Common myeloid progenitor, CD34-positive (primary cell): ENCODE measurements at regions not wholly inside any gene's neighbourhood (a gene's known extent, or its start where the extent isn't known, plus 50 kb on each side); places are given as distances from the start of the nearest gene placed in this dataset.

Experiments
- CTCF ChIA-PET: fragments of 350-600 bp; sonication (Branson Sonifier 250); formaldehyde crosslinking; loops from one replicate; lab custom pipeline; 2021; ENCODE audit warnings: antibody characterized with exemption; lab: Charles Lee
- POLR2A ChIA-PET: fragments of 350-600 bp; sonication (Branson Sonifier 250); formaldehyde crosslinking; loops from one replicate; lab custom pipeline; 2021; ENCODE audit warnings: antibody characterized with exemption; lab: Charles Lee
- DNase-seq, 3 donors: peaks; one replicate each; pipeline versions ENCODE4 v3.0.0 to v3.0.0-alpha.2; 2013
- H3K27ac ChIP-seq, 2 experiments: 1 replicate in 1 of 2; 2 replicates in 1 of 2; pipeline ENCODE4 v1.7.0; 2013; ENCODE audit warnings: inconsistent platforms in 2 of 2, low read length in 2 of 2, mild to moderate bottlenecking in 2 of 2, low read depth in 1 of 2, moderate library complexity in 1 of 2; ENCODE audit not compliant: severe bottlenecking in 2 of 2, insufficient read depth in 1 of 2, poor library complexity in 1 of 2
- H3K27me3 ChIP-seq, 5 experiments: replicated peaks in 2 of 5; 1 replicate in 3 of 5; 2 replicates in 2 of 5; pipeline versions ENCODE4 v1.6.1 to v1.7.0; 2013; ENCODE audit warnings: low read length in 4 of 5, mild to moderate bottlenecking in 2 of 5, moderate library complexity in 2 of 5, inconsistent platforms in 1 of 5; ENCODE audit not compliant: insufficient read depth in 5 of 5, control insufficient read depth in 4 of 5
- H3K36me3 ChIP-seq, 4 experiments: 1 replicate in 2 of 4; 2 replicates in 2 of 4; pipeline versions ENCODE4 v1.6.1 to v1.7.0; 2013; ENCODE audit warnings: low read length in 3 of 4, control low read depth in 1 of 4, mild to moderate bottlenecking in 1 of 4; ENCODE audit not compliant: control insufficient read depth in 4 of 4, insufficient read depth in 4 of 4
- H3K4me1 ChIP-seq, 4 experiments: 1 replicate in 3 of 4; 2 replicates in 1 of 4; pipeline versions ENCODE4 v1.6.1 to v1.7.1; 2013; ENCODE audit warnings: low read length in 3 of 4, mild to moderate bottlenecking in 3 of 4, control low read depth in 1 of 4, inconsistent platforms in 1 of 4, moderate library complexity in 1 of 4; ENCODE audit not compliant: control insufficient read depth in 4 of 4, insufficient read depth in 4 of 4; ENCODE audit errors: control extremely low read depth in 1 of 4
- H3K4me3 ChIP-seq, 7 experiments: 1 replicate in 4 of 7; 2 replicates in 3 of 7; pipeline versions ENCODE4 v1.5.1 to v1.7.0; 2013; ENCODE audit warnings: mild to moderate bottlenecking in 7 of 7, low read length in 6 of 7, moderate library complexity in 6 of 7, inconsistent platforms in 2 of 7, low read depth in 2 of 7, control low read depth in 1 of 7; ENCODE audit not compliant: insufficient read depth in 4 of 7, control insufficient read depth in 1 of 7; ENCODE audit errors: extremely low read depth in 1 of 7
- H3K9me3 ChIP-seq, 5 experiments: 1 replicate in 4 of 5; 2 replicates in 1 of 5; pipeline versions ENCODE4 v1.6.1 to v1.7.1; 2013; ENCODE audit warnings: low read length in 4 of 5, mild to moderate bottlenecking in 2 of 5, inconsistent platforms in 1 of 5, low read depth in 1 of 5, moderate library complexity in 1 of 5; ENCODE audit not compliant: control insufficient read depth in 4 of 5, insufficient read depth in 2 of 5; ENCODE audit errors: control extremely low read depth in 1 of 5
- WGBS: methylation state at CpG from one replicate; pipeline ENCODE4 v1.1.5; 2013; ENCODE audit not compliant: insufficient coverage; 5-methylcytosine and 5-hydroxymethylcytosine counted together

DNA sequence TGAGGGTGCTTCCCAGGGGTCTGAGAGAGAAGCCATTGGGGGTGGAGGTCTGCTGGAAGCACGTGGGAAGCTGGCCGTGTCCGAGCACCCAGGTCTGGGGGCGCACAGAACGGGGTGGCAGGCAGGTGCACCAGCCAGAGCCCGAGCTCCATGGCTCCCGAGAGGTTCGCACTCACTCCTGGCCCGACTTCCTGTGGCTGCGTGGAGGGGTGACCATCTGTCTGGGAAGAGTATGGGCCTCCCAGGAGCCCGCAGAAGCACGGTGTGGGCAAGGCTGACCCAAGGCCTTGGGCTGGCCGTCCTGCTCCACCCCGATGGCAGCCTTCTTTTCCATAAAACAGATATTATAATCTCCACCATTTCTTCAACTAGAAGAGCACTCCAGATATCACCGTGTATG lies 256.0 kb upstream of the B3GAT1 start:
- H3K4me1 ChIP-seq = no peaks in the 10 kb centered on the region
- no peaks in the 10 kb centered on the region for H3K9me3 ChIP-seq
- H3K27ac ChIP-seq = no peak overlapping the region
- 91% methylated on average over 13 of the region's 15 CpGs for WGBS
- CTCF ChIA-PET = no interaction called here
- no peaks in the 10 kb centered on the region for H3K36me3 ChIP-seq
- POLR2A ChIA-PET = no interaction called here
- H3K27me3 ChIP-seq = peaks cover 0 to 21% (median 3%) of the 10 kb centered on the region in 5 experiments
- no peak for DNase-seq
- no peak overlapping the region for H3K4me3 ChIP-seq

DNA sequence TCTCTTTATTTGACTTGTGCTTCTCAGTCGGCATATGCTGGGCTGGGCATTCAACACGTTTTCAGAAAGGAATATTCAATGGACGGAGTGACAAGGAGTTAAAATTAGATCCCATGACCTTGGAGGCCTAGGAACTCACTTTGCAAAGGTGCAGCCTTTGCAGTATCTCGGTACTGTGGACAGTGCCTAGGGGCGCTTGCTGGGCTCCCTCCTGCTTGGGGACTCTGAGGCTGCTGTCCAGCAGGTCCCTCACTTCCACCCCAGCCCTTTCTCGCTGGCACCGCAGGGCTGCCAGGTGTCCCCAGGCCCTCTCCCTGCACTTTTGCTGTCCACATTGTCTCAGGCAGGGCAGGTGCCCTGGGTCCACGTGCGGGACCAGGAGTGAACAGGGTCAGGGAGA lies 255.5 kb upstream of the B3GAT1 start:
- WGBS = 96% methylated on average over 9 of the region's 9 CpGs
- CTCF ChIA-PET = no interaction called here
- H3K4me3 ChIP-seq = no peak overlapping the region
- no peak overlapping the region for H3K27ac ChIP-seq
- no peak for DNase-seq
- no peaks in the 10 kb centered on the region for H3K4me1 ChIP-seq
- H3K36me3 ChIP-seq = no peaks in the 10 kb centered on the region
- H3K27me3 ChIP-seq = peaks cover 0 to 21% (median 3%) of the 10 kb centered on the region in 5 experiments
- POLR2A ChIA-PET = no interaction called here
- no peaks in the 10 kb centered on the region for H3K9me3 ChIP-seq

DNA sequence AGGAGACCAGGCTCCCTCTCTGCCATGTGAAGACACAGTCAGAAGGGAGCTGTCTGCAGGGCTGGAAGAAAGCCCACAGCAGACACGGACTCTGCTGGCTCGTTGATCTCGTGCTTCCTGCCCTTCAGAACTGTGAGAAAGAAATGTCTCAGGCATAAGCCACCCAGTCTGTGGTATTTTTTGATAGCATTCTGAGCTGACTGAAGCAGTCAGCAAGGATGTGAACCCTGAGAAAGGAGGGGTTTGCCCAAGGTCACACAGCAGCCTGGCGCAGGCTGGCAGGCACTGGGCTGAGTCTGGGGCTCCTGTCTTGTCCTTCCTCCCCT lies 255.1 kb upstream of the B3GAT1 start:
- ChIA-PET POLR2A (no interaction called here), CTCF (no interaction called here)
- Histone ChIP-seq H3K27ac (no peak overlapping the region), H3K27me3 (peaks cover 0 to 20% (median 3%) of the 10 kb centered on the region in 5 experiments), H3K9me3 (no peaks in the 10 kb centered on the region), H3K36me3 (no peaks in the 10 kb centered on the region), H3K4me1 (no peaks in the 10 kb centered on the region), H3K4me3 (no peak overlapping the region)
- DNase-seq = no peak
- WGBS = 89% methylated on average over 4 of the region's 4 CpGs

DNA sequence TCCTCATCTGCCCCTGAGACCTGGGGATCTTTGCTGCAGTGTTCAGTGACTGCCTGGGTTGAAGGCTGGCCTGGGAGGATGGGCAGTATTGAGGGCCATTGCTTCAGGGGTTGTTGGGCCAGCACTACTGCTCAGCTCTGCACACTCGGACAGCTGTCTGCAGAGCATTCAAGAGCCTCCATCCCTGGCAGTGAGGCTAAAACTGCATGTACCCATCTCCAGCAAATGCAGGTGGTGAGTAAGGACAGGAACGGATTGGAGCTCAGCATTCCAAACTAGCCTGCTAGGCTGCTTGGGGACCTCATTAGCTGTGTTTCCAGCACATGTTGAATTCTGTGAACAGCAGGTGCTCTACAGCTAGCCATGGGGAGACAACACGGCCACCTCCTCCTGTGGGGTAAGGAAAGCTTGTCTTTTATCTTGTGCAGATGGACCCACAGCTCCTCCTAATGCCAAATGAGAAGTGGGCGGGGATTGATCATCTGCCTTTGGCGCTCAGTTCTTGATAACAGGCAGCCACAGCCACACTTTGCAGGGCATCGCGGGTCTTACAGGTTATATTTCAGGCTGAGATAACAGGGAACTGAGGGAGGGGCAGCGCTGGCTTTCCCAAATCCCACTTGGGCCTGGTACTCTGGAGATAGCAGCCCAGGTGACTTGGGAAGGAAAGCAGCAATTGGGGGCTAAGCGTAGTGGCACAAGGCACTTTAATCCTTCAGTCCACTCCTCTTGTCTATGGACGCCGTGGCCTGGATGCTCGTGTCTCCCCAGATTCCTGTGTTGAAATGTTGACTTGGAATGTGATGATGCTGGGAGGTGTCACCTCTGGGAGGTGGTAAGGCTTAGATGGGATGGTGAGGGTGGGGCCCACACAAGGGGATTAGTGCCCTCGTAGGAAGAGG lies 254.5 kb upstream of the B3GAT1 start:
- H3K27me3 ChIP-seq = peaks cover 0 to 14% (median 0%) of the 10 kb centered on the region in 5 experiments
- no peak for DNase-seq
- 89% methylated on average over 10 of the region's 13 CpGs for WGBS
- H3K36me3 ChIP-seq = no peaks in the 10 kb centered on the region
- H3K4me3 ChIP-seq = no peak overlapping the region
- no peak overlapping the region for H3K27ac ChIP-seq
- no peaks in the 10 kb centered on the region for H3K4me1 ChIP-seq
- POLR2A ChIA-PET = interaction anchor here (0.6 kb wide), 1 partner anchor 48 kb away, joined by 3 read pairs; no protein-coding TSS in a partner anchor
- CTCF ChIA-PET = no interaction called here
- H3K9me3 ChIP-seq = no peaks in the 10 kb centered on the region

DNA sequence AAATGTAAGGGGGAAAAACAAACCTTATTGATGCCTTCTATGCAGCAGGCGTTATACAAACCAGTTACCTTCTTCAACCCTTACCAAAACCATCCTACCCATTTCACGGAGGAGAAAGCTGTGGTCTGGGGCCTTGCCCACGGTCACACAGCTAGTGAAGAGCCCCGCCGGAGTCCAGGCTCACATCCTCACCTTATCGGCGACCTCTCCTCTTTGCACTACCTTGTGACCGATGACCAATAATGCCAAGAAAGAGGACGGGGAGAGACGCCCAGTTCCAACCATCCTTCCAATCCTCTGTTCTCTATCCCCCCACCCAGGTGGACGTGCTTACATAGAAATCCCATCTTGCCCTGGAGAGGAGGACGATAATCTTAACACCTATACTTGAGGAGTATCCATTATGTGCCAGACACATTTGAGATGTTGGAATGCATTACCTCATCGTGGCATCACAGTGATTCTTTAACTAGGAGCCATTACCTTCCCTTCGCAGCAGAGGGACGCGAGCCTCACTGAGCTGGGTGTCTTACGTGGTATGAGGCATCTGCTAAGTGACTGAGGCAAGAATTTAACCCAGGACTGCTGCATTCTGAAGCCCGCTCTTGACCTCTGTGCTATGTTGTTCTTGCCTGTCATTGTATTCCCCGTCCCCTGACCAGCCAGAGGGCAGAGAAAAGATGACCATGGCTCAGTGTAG lies 253.7 kb upstream of the B3GAT1 start:
- Histone ChIP-seq H3K36me3 (no peaks in the 10 kb centered on the region), H3K9me3 (no peaks in the 10 kb centered on the region), H3K4me1 (no peaks in the 10 kb centered on the region), H3K4me3 (no peak overlapping the region), H3K27me3 (peaks cover 0 to 10% (median 0%) of the 10 kb centered on the region in 5 experiments), H3K27ac (no peak overlapping the region)
- WGBS = 94% methylated on average over 13 of the region's 19 CpGs
- ChIA-PET CTCF (no interaction called here), POLR2A (no interaction called here)
- no peak for DNase-seq

DNA sequence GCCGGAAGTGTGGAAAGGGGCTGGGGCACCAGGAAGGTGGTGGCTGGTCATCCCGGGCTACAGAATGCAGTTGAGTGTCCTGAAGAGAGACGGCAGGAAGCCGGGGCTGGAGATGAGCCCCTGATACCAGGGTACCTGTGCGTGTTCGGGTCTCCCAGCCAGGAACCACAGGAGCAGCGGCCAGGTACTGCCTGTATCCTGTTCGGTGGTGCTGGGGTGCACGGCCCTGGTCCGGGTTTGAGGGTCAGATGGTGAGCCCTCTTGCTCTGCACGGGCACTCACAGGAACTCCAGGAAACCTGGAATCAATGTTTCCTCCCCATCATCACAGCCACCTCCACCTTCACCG lies 253.1 kb upstream of the B3GAT1 start:
- no peak for DNase-seq
- Histone ChIP-seq H3K4me1 (no peaks in the 10 kb centered on the region), H3K4me3 (no peak overlapping the region), H3K27ac (no peak overlapping the region), H3K27me3 (peaks cover 0 to 4% (median 0%) of the 10 kb centered on the region in 5 experiments), H3K9me3 (no peaks in the 10 kb centered on the region), H3K36me3 (no peaks in the 10 kb centered on the region)
- ChIA-PET POLR2A (no interaction called here), CTCF (no interaction called here)
- WGBS = 85% methylated on average over 6 of the region's 12 CpGs
